IMR-90 (cell line): ENCODE measurements at regions not wholly inside any gene's neighbourhood (a gene's known extent, or its start where the extent isn't known, plus 50 kb on each side); places are given as distances from the start of the nearest gene placed in this dataset.

Experiments used
- ATAC-seq: fragments of 200-7000 bp; cut with Tn5 transposase; 2 replicates; pipeline ENCODE4 v1.9.1; 2020; ENCODE audit warnings: low read depth, mild to moderate bottlenecking, moderate library complexity
- BruUV-seq: library from RNA; stranded (reverse); fragments of 400-500 nt; replicated peaks from 2 replicates; lab custom pipeline; 2021; lab: Mats Ljungman, UMichigan
- CTCF ChIA-PET: fragments of 300-600 bp; formaldehyde crosslinking; extraction: SDS; loops from one replicate; lab custom pipeline; 2021; ENCODE audit warnings: antibody characterized with exemption; lab: Yijun Ruan, JAX
- POLR2A ChIA-PET: fragments of 300-600 bp; sonication (Branson Sonifier 250); formaldehyde crosslinking; loops from one replicate; lab custom pipeline; 2022; ENCODE audit warnings: antibody characterized with exemption; ENCODE audit not compliant: unreplicated experiment; lab: Charles Lee
- DNase-seq: peaks from one replicate; pipeline ENCODE4 v3.0.0; 2013
- H2AFZ ChIP-seq: replicated peaks from 2 replicates; pipeline ENCODE3; 2013; ENCODE audit warnings: low read length, mild to moderate bottlenecking; ENCODE audit not compliant: poor library complexity
- H2AK5ac ChIP-seq: 2 replicates; pipeline ENCODE4 v1.6.1; 2013; ENCODE audit warnings: low read depth, low read length, inconsistent platforms
- H2AK9ac ChIP-seq: replicated peaks from 2 replicates; pipeline ENCODE3; 2013; ENCODE audit warnings: mild to moderate bottlenecking, low read depth, low read length, moderate library complexity; ENCODE audit not compliant: poor library complexity
- H2BK120ac ChIP-seq: 2 replicates; pipeline ENCODE4 v1.6.1; 2013; ENCODE audit warnings: low read depth, low read length, inconsistent platforms
- H2BK15ac ChIP-seq: 3 replicates; pipeline ENCODE4 v1.6.1; 2013; ENCODE audit warnings: low read depth, low read length, inconsistent platforms
- H2BK20ac ChIP-seq: 2 replicates; pipeline ENCODE4 v1.6.1; 2013; ENCODE audit warnings: low read depth, mild to moderate bottlenecking, inconsistent platforms, low read length, moderate library complexity
- H2BK5ac ChIP-seq: 2 replicates; pipeline ENCODE4 v1.6.1; 2013; ENCODE audit warnings: mild to moderate bottlenecking, low read depth, low read length, inconsistent platforms; ENCODE audit not compliant: poor library complexity, severe bottlenecking
- H3K14ac ChIP-seq: replicated peaks from 2 replicates; pipeline ENCODE4 v1.6.1; 2013; ENCODE audit warnings: low read depth, low read length, inconsistent platforms
- H3K18ac ChIP-seq: 2 replicates; pipeline ENCODE4 v1.6.1; 2013; ENCODE audit warnings: low read depth, low read length, control low read depth
- H3K23ac ChIP-seq: 2 replicates; pipeline ENCODE4 v1.6.1; 2013; ENCODE audit warnings: low read depth, low read length, inconsistent platforms
- H3K27ac ChIP-seq: 2 replicates; pipeline ENCODE4 v1.5.1; 2013; ENCODE audit warnings: mild to moderate bottlenecking, control low read depth, low read length; ENCODE audit not compliant: insufficient read depth
- H3K27me3 ChIP-seq: 2 replicates; pipeline ENCODE4 v1.6.1; 2013; ENCODE audit warnings: low read length; ENCODE audit not compliant: control insufficient read depth, insufficient read depth
- H3K36me3 ChIP-seq: 2 replicates; pipeline ENCODE4 v1.6.1; 2013; ENCODE audit warnings: low read length, mixed read lengths; ENCODE audit not compliant: control insufficient read depth, insufficient read depth
- H3K4ac ChIP-seq: 2 replicates; pipeline ENCODE4 v1.6.1; 2013; ENCODE audit warnings: low read depth, low read length, inconsistent platforms
- H3K4me1 ChIP-seq: 2 replicates; pipeline ENCODE4 v1.6.1; 2013; ENCODE audit warnings: low read length, mixed read lengths; ENCODE audit not compliant: control insufficient read depth, insufficient read depth
- H3K4me2 ChIP-seq: 2 replicates; pipeline ENCODE4 v1.6.1; 2013; ENCODE audit warnings: low read depth, mild to moderate bottlenecking, control low read depth, low read length, moderate library complexity
- H3K4me3 ChIP-seq: 2 replicates; pipeline ENCODE4 v1.5.1; 2013; ENCODE audit warnings: low read depth, mild to moderate bottlenecking, control low read depth, low read length, moderate library complexity; ENCODE audit not compliant: insufficient read depth
- H3K56ac ChIP-seq: 2 replicates; pipeline ENCODE4 v1.6.1; 2013; ENCODE audit warnings: low read length, inconsistent platforms; ENCODE audit not compliant: insufficient read depth; ENCODE audit errors: extremely low read depth
- H3K79me1 ChIP-seq, 2 experiments: 2 replicates each; pipeline ENCODE4 v1.6.1; 2013; ENCODE audit warnings: low read length in 2 of 2, inconsistent platforms in 1 of 2, low read depth in 1 of 2
- H3K9ac ChIP-seq: 2 replicates; pipeline ENCODE4 v1.6.1; 2013; ENCODE audit warnings: low read depth, low read length, control low read depth
- H3K9me1 ChIP-seq: 2 replicates; pipeline ENCODE4 v1.6.1; 2013; ENCODE audit warnings: low read length, inconsistent platforms; ENCODE audit not compliant: insufficient read depth
- H3K9me3 ChIP-seq: 2 replicates; pipeline ENCODE4 v1.6.1; 2013; ENCODE audit warnings: low read length; ENCODE audit not compliant: control insufficient read depth, insufficient read depth
- H4K20me1 ChIP-seq: 2 replicates; pipeline ENCODE4 v1.6.1; 2013; ENCODE audit warnings: low read length, inconsistent platforms; ENCODE audit not compliant: insufficient read depth
- H4K5ac ChIP-seq: 2 replicates; pipeline ENCODE4 v1.6.1; 2013; ENCODE audit warnings: mild to moderate bottlenecking, low read depth, low read length, control low read depth
- H4K8ac ChIP-seq, 2 experiments: 2 replicates each; pipeline ENCODE4 v1.6.1; 2013; ENCODE audit warnings: low read depth in 2 of 2, low read length in 2 of 2, control low read depth in 1 of 2, inconsistent platforms in 1 of 2
- H4K91ac ChIP-seq: 2 replicates; pipeline ENCODE4 v1.6.1; 2013; ENCODE audit warnings: low read depth, low read length, inconsistent platforms; ENCODE audit not compliant: insufficient read depth
- CEBPB ChIP-seq: IDR thresholded peaks from 2 replicates; pipeline ENCODE4 v1.6.1; 2012; ENCODE audit warnings: low read depth, low read length, improper control_type of control experiment
- CHD1 ChIP-seq: IDR thresholded peaks from 2 replicates; pipeline ENCODE4 v1.6.1; 2012; ENCODE audit warnings: low read depth, low read length, improper control_type of control experiment
- NFE2L2 ChIP-seq: fragments of 150-350 bp; IDR thresholded peaks from 2 replicates; pipeline ENCODE4 v1.6.1; 2016; ENCODE audit warnings: low read depth, mild to moderate bottlenecking, low read length
- POLR2A ChIP-seq: IDR thresholded peaks from 2 replicates; pipeline ENCODE4 v1.6.1; 2012; ENCODE audit warnings: mild to moderate bottlenecking, low read depth, low read length
- USF2 ChIP-seq: fragments of 150-350 bp; IDR thresholded peaks from 2 replicates; pipeline ENCODE4 v1.6.1; 2017; ENCODE audit warnings: mild to moderate bottlenecking, antibody characterized with exemption, low read length, low read depth
- WGBS, 2 experiments: methylation state at CpG; one replicate each; pipeline versions ENCODE4 v1.1.5 to v1.1.7; 2013; ENCODE audit warnings: missing lambda C conversion rate in 2 of 2; ENCODE audit not compliant: insufficient read length in 1 of 2; ENCODE audit errors: extremely low coverage in 2 of 2; 5-methylcytosine and 5-hydroxymethylcytosine counted together
- dilution Hi-C: fragments of 300-500 bp; cut with HindIII; formaldehyde crosslinking; loops from one replicate; pipeline ENCODE4 v1.14.3; 2018; ENCODE audit warnings: low sequenced_read_pairs; ENCODE audit not compliant: unreplicated experiment
- in situ Hi-C: fragments of 300-500 bp; cut with MboI; formaldehyde crosslinking; loops from 3 replicates; pipeline ENCODE4 v1.14.3; 2019; ENCODE audit warnings: low sequenced_read_pairs, inconsistent platforms, mixed read lengths
- intact Hi-C: fragments of 100-400 bp; cut with micrococcal nuclease; formaldehyde crosslinking; loops from 2 replicates; pipeline ENCODE4 v1.10.0; 2022

DNA sequence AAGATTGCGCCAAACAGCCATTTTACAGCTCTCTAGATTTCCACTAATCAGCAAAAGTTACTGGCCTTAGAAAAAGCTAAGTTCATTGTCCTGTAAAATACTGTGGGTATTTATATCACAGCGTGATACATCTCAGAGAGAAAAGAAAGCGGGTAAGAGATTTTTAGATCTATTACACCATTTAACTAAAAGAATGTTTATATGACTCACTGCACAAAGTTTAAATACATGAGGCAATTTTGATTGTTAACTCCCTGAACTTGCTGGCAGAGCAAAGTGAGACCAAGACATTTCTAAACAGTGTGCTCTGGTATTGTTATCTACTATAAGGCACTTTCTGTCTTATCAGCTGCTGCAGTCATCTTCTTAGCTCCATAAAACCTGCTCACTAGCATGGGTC is 314.3 kb downstream of the EPHA7 start:
- dilution Hi-C loops (no loop called here), in situ Hi-C loops (no loop called here), intact Hi-C loops (no loop called here)
- Histone ChIP-seq H2AK5ac (no peak overlapping the region), H3K9me1 (no peaks in the 10 kb centered on the region), H3K4me2 (no peak overlapping the region), H3K27me3 (no peaks in the 10 kb centered on the region), H3K23ac (no peak overlapping the region), H2BK20ac (no peak overlapping the region), H2BK15ac (no peak overlapping the region), H2AFZ (no peak overlapping the region), H3K56ac (no peak overlapping the region), H3K18ac (no peak overlapping the region), H3K79me1 (no peaks in the 10 kb centered on the region), H2BK5ac (no peak overlapping the region), H4K20me1 (no peaks in the 10 kb centered on the region), H2BK120ac (no peak overlapping the region), H4K5ac (no peak overlapping the region), H3K36me3 (no peaks in the 10 kb centered on the region), H3K9me3 (no peaks in the 10 kb centered on the region), H3K4me3 (no peak overlapping the region), H4K8ac (no peak overlapping the region), H3K14ac (no peak overlapping the region), H2AK9ac (no peak overlapping the region), H3K9ac (no peak overlapping the region), H4K91ac (no peak overlapping the region), H3K27ac (no peak overlapping the region), H3K4ac (no peak overlapping the region), H3K4me1 (no peaks in the 10 kb centered on the region)
- TF ChIP-seq POLR2A (no peak), CEBPB (no peak), CHD1 (no peak), USF2 (no peak), NFE2L2 (no peak)
- ATAC-seq (peak; percentile 68), DNase-seq (peak; percentile 60)
- no TSS peak for BruUV-seq
- POLR2A ChIA-PET: no interaction called here
- CTCF ChIA-PET: no interaction called here
- WGBS, 2 experiments: no CpG with 5 or more reads among the region's 3 CpGs
